Right lobe of liver (tissue), 6 donors: ENCODE measurements at regions not wholly inside any gene's neighbourhood (a gene's known extent, or its start where the extent isn't known, plus 50 kb on each side); places are given as distances from the start of the nearest gene placed in this dataset.

Experiments
- ATAC-seq, 4 donors: fragments of 200-7000 bp; cut with Tn5 transposase; one replicate each; pipeline ENCODE4 v1.9.1; 2020; ENCODE audit warnings: mild to moderate bottlenecking in 4 of 4, moderate library complexity in 4 of 4
- DNase-seq, 3 donors: peaks; one replicate each; pipeline ENCODE4 v3.0.0-alpha.2; 2020
- H3K27ac ChIP-seq, 3 donors: fragments of 200-600 bp; one replicate each; pipeline ENCODE4 v1.8.0; 2022
- H3K27me3 ChIP-seq, 2 donors: fragments of 200-600 bp; one replicate each; pipeline ENCODE4 v1.8.0; 2022
- H3K36me3 ChIP-seq, 4 donors: fragments of 200-600 bp; sonication (generic) in 1 of 4; one replicate each; pipeline versions ENCODE4 v1.5.1 to v1.8.0; 2017 to 2022; ENCODE audit warnings: control low read depth in 1 of 4
- H3K4me1 ChIP-seq, 4 donors: fragments of 200-600 bp; sonication (generic) in 1 of 4; one replicate each; pipeline versions ENCODE4 v1.5.1 to v1.8.0; 2017 to 2022; ENCODE audit warnings: control low read depth in 1 of 4
- H3K4me3 ChIP-seq, 3 donors: fragments of 200-600 bp; one replicate each; pipeline ENCODE4 v1.8.0; 2022
- H3K9me3 ChIP-seq, 4 donors: fragments of 200-600 bp; sonication (generic) in 1 of 4; one replicate each; pipeline versions ENCODE4 v1.5.1 to v1.8.0; 2017 to 2022; ENCODE audit warnings: control low read depth in 1 of 4
- CTCF ChIP-seq, 4 donors: fragments of 200-600 bp in 3 of 4; fragments of 450-650 bp in 1 of 4; IDR thresholded peaks; one replicate each; pipeline versions ENCODE4 v1.5.1 to v1.8.0; 2016 to 2022; ENCODE audit warnings: antibody characterized with exemption in 4 of 4, mild to moderate bottlenecking in 2 of 4
- POLR2A ChIP-seq: fragments of 450-650 bp; IDR thresholded peaks from one replicate; pipeline ENCODE4 v1.6.1; 2017; ENCODE audit warnings: antibody characterized with exemption, mild to moderate bottlenecking
- WGBS: methylation state at CpG from one replicate; pipeline ENCODE4 v1.1.6; 2018; ENCODE audit warnings: low coverage, low lambda C conversion rate; ENCODE audit not compliant: insufficient coverage; ENCODE audit errors: missing lambda C conversion rate; 5-methylcytosine and 5-hydroxymethylcytosine counted together
- intact Hi-C, 2 donors: fragments of 100-400 bp; cut with DNase I; formaldehyde crosslinking; loops; one replicate each; pipeline versions ENCODE4 v1.11.2 to v1.14.1; 2022
- donor health status: DM: no; HTN: yes; CAD: no.
- donor health status: DM: no; HTN: no; CAD: no.
- donor health status: DM: no; HTN: no; CAD: no.
- donor health status: DM: no; HTN: yes; CAD: no.
- donor health status: DM: no; HTN: yes; CAD: no.

- no peak for ATAC-seq
- Histone ChIP-seq H3K4me3 (no peak overlapping the region), H3K4me1 (no peaks in the 10 kb centered on the region), H3K27me3 (no peaks in the 10 kb centered on the region), H3K36me3 (no peaks in the 10 kb centered on the region), H3K9me3 (no peaks in the 10 kb centered on the region), H3K27ac (no peak overlapping the region)
- no peak for DNase-seq
- intact Hi-C loops: no loop called here
- WGBS: 82% methylated on average over 1 of the region's 1 CpG
- TF ChIP-seq CTCF (IDR thresholded peaks at IDR 0.05) (no peak), POLR2A (no peak)
These were observed 165.6 kb upstream of the CCDC54 start for GRCh38 chr3:107211608-107212007.

GRCh38 chr3:107212618-107213017, 164.6 kb upstream of the CCDC54 start:
- TF ChIP-seq POLR2A (no peak), CTCF (IDR thresholded peaks at IDR 0.05) (no peak)
- H3K27me3 ChIP-seq: no peaks in the 10 kb centered on the region
- no peaks in the 10 kb centered on the region for H3K9me3 ChIP-seq
- H3K4me3 ChIP-seq: no peak overlapping the region
- DNase-seq (no peak), ATAC-seq (no peak)
- peaks cover 0 to 4% (median 0%) of the 10 kb centered on the region in 4 donors for H3K4me1 ChIP-seq
- intact Hi-C loops: no loop called here
- 36% methylated on average over 3 of the region's 3 CpGs for WGBS
- H3K36me3 ChIP-seq: no peaks in the 10 kb centered on the region
- no peak overlapping the region for H3K27ac ChIP-seq

- no peak for TF ChIP-seq POLR2A
- TF ChIP-seq CTCF (IDR thresholded peaks at IDR 0.05): no peak
- no peak for ATAC-seq
- Histone ChIP-seq H3K27ac (no peak overlapping the region), H3K36me3 (no peaks in the 10 kb centered on the region), H3K4me3 (no peak overlapping the region), H3K27me3 (no peaks in the 10 kb centered on the region), H3K9me3 (no peaks in the 10 kb centered on the region), H3K4me1 (peaks cover 0 to 4% (median 0%) of the 10 kb centered on the region in 4 donors)
- 69% methylated on average over 6 of the region's 6 CpGs for WGBS
- no peak for DNase-seq
- intact Hi-C loops: no loop called here
These were observed 164.1 kb upstream of the CCDC54 start for GRCh38 chr3:107213044-107213669.

DNA sequence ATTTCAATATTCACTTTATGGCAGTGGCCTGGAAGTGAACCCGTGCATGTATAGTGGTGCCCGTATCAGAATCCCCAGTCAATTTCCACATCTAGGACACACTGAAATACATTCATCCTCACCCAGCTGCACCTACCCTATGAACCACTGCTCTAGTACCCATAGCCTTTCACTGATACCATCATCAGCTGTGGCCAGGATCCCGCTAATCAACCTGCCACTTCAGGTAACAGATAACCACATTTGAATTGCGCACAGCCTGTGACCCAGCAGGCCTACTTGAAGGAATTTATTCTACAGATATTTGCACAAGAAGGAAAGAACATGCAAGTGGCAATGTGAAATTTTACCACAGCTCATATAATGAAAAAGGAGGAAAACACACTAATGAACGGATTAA, 161.0 kb upstream of the CCDC54 start:
- DNase-seq: no peak
- H3K4me1 ChIP-seq: peaks cover 0 to 4% (median 0%) of the 10 kb centered on the region in 4 donors
- no peak for ATAC-seq
- H3K9me3 ChIP-seq: no peaks in the 10 kb centered on the region
- no peak overlapping the region for H3K4me3 ChIP-seq
- TF ChIP-seq POLR2A: no peak
- TF ChIP-seq CTCF (IDR thresholded peaks at IDR 0.05): no peak
- WGBS: 81% methylated on average over 5 of the region's 5 CpGs
- H3K27ac ChIP-seq: no peak overlapping the region
- H3K36me3 ChIP-seq: no peaks in the 10 kb centered on the region
- H3K27me3 ChIP-seq: no peaks in the 10 kb centered on the region
- intact Hi-C loops: no loop called here
